ENCODE measurements at regions not wholly inside any gene's neighbourhood (a gene's known extent, or its start where the extent isn't known, plus 50 kb on each side); places are given as distances from the start of the nearest gene placed in this dataset.

DNA sequence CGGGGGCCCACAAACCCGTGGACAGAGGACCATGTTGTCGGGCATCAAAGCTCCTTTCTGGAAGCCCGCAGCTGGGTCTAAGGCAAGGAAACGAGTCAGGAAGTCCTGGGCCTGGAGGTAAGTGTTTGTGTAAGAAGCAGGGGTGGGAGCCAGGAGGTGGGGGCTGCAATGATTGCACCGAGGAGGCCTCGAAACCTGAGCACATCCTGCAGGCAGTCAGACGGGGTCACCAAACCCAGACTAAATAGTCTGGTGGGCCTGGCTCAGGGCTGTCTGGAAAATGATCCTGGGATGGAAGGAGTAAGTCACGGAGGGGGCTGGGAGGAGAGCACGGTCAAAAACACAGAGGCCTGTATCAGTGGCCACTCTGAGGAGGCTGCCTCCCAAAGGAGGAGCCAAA is 539.2 kb downstream of the MN1 start:
- H3K9ac ChIP-seq: no peak overlapping the region
- H3K4me3 ChIP-seq: no peak overlapping the region
- peaks cover 0 to under 1% (median 0%) of the 10 kb centered on the region in 11 experiments; a peak in 1 of 22 replicates for H3K9me3 ChIP-seq (replicated peaks in 1 of 11)
- no peak overlapping the region for H3K27ac ChIP-seq
- no peak for TF ChIP-seq Cebpa-rat (IDR thresholded peaks at IDR 0.05)
- H3K27me3 ChIP-seq: no peaks in the 10 kb centered on the region
- H3K36me3 ChIP-seq: no peaks in the 10 kb centered on the region
- peaks cover 6 to 36% (median 17%) of the 10 kb centered on the region in 10 experiments; a peak in 19 of 20 replicates for H3K4me1 ChIP-seq
- no peaks in the 10 kb centered on the region for H4K20me1 ChIP-seq
- no peak overlapping the region for H3K4me2 ChIP-seq

DNA sequence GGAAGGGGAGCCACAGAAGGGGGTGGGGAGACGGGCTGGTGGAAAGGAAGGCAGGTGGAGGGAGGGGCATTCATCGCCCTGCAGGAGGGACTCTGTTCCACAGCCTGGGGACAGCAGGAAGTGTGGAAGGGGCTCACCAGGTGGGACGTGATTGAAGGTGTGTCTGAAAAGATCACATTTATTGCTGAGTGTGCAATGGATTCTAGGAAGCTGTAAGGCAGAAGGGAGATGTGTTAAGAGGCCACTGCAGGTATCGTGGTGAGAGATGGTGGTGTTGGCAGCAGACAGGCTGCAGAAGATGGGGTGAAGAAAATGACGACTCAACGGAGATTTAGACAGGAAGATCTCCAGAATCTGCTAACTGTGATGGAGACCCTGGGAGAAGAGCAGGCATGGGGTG is 537.4 kb downstream of the MN1 start:
- no peaks in the 10 kb centered on the region for H3K9me3 ChIP-seq (replicated peaks in 1 of 11)
- H3K27me3 ChIP-seq: no peaks in the 10 kb centered on the region
- H4K20me1 ChIP-seq: no peaks in the 10 kb centered on the region
- no peak for TF ChIP-seq Cebpa-rat (IDR thresholded peaks at IDR 0.05)
- no peak overlapping the region for H3K9ac ChIP-seq
- H3K27ac ChIP-seq: no peak overlapping the region
- H3K4me3 ChIP-seq: no peak overlapping the region
- peaks cover 10 to 42% (median 22%) of the 10 kb centered on the region in 10 experiments for H3K4me1 ChIP-seq
- no peaks in the 10 kb centered on the region for H3K36me3 ChIP-seq
- no peak overlapping the region; a peak in 1 of 22 replicates for H3K4me2 ChIP-seq

DNA sequence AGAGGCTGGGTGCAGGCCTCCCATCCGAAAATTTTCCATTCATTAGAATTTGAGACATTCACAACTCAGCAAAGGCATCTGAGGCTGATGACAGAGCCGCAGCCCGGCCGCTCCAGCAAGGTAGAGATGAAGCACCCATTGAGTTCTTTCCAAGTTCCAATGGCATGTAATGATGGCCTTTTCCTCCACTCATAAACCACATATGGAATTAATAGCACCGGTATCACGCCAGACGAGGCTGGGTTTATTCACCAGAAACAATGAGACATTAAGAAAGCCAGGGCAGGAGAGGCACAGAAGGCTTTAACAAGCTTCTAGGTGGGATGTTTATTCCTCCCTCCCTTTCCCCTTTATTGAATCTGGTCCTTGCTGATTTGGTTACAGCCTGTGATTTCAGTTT is 534.4 kb downstream of the MN1 start:
- Histone ChIP-seq H3K4me3 (no peak overlapping the region), H4K20me1 (no peaks in the 10 kb centered on the region), H3K36me3 (no peaks in the 10 kb centered on the region), H3K27ac (no peak overlapping the region), H3K9me3 (replicated peaks in 1 of 11) (no peaks in the 10 kb centered on the region), H3K4me2 (peak overlapping the region in 10 of 11 experiments; percentile 38 to 75 (median 60); a peak in 17 of 22 replicates), H3K27me3 (no peaks in the 10 kb centered on the region), H3K4me1 (peaks cover 10 to 50% (median 24%) of the 10 kb centered on the region in 10 experiments), H3K9ac (no peak overlapping the region)
- no peak for TF ChIP-seq Cebpa-rat (IDR thresholded peaks at IDR 0.05)

DNA sequence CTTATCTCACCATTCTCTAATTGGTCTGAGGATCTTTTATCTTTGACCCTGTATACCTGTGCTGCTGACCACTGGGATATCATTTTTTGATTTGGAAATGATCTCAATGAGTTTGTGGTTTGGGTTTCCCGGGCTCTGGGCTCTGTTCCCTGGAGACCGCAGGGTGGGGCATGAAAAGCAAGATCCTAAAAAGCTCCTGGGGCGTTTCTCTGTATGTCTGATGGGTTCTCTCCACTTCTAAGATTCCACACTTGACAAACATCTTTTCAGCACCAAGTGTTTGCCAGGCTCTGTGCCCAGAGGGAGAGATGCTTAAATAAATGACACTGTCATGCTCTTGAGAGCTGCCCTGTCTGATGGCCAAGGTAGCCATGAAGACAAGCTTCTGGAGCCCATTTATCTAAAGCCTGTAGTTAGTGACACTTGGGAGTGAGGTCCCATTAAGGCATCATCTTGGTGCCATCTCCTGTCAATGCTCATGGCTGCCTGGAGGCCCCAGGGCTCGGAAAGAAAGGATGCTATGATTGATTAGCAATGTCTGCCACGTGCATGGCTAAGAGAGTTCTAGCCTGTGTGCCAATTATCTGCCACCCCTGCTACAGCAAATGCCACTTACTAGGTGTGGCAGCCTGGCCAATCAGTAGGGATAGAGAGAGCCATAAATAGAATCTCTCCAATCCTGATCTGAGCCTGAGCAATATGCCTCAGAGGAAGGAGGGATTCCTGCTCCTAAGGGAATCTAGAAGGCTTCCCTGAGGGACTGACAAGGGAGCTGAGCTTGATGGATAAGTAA is 531.6 kb downstream of the MN1 start:
- Histone ChIP-seq H3K27me3 (no peaks in the 10 kb centered on the region), H3K9ac (no peak overlapping the region), H3K36me3 (no peaks in the 10 kb centered on the region)

DNA sequence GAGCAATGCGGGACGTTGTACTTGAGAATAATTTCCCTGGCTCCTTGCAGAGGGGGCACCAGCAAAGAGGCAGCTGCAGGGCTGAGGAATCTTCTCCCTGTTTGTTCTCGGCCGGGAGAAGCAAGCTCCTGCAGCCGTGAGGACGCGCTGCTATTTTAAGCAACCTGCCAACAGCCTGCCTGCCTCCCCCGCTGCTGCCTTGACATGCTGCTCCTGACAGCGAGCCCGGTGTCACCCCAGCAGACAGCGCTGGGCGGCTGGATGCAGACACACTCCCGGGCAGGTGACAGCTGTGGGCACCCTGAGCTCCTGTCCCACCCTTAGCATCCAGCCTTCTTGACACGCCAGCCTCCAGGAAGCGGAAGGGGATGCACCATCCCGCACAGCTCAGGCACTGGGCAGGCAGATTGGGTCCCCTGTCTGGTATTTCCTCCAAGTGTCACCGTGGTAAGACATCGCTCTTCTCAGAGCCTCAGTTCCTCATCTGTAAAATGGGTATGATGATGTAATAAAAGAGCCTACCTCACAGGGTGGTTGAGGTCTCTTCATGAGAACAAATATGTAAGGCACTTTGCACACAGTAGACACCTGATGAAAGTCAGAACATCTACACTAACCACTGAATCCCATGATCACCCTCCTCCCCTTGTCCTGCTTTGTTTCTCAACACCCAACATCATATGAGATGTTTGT is 530.6 kb downstream of the MN1 start:
- TF ChIP-seq Cebpa-rat (IDR thresholded peaks at IDR 0.05): no peak

More for the DNA sequence above, 531.6 kb downstream of the MN1 start:
- Histone ChIP-seq H3K4me3 (no peak overlapping the region), H4K20me1 (no peaks in the 10 kb centered on the region), H3K27ac (no peak overlapping the region), H3K4me2 (peak overlapping the region in 2 of 11 experiments; percentile 7; a peak in 1 of 22 replicates), H3K4me1 (peaks cover 10 to 42% (median 23%) of the 10 kb centered on the region in 10 experiments), H3K9me3 (replicated peaks in 1 of 11) (no peaks in the 10 kb centered on the region)
- no peak for TF ChIP-seq Cebpa-rat (IDR thresholded peaks at IDR 0.05)

DNA sequence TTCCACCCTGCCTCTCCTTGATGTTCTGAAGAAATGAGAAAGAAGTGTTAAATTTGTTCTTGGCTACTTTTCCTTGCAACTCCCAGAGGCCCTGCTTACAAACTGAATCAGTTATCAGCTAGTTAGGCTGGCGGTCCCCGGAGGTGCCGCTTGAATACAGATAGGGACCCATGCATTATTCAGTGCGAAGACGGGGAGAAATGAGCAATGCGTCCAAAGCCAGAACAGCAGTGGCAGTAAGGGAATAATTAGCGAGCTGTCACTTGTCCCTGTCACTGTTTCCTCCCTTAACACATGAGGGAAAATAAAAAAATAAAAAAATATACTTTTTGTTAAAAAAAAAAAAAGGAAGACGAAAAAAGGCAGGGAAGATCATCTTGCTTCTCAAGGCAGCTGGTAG is 528.1 kb downstream of the MN1 start:
- Histone ChIP-seq H3K4me1 (peaks cover 2 to 16% (median 6%) of the 10 kb centered on the region in 10 experiments), H3K4me2 (no peak overlapping the region), H4K20me1 (no peaks in the 10 kb centered on the region), H3K27ac (no peak overlapping the region), H3K4me3 (no peak overlapping the region), H3K9ac (no peak overlapping the region), H3K9me3 (replicated peaks in 1 of 11) (peaks cover 0 to 10% (median 6%) of the 10 kb centered on the region in 11 experiments; a peak in 8 of 22 replicates), H3K27me3 (no peaks in the 10 kb centered on the region), H3K36me3 (no peaks in the 10 kb centered on the region)
- TF ChIP-seq Cebpa-rat (IDR thresholded peaks at IDR 0.05): no peak

More for the DNA sequence above, 530.6 kb downstream of the MN1 start:
- no peaks in the 10 kb centered on the region for H3K9me3 ChIP-seq (replicated peaks in 1 of 11)
- H3K9ac ChIP-seq: no peak overlapping the region
- H3K4me2 ChIP-seq: no peak overlapping the region
- H3K27me3 ChIP-seq: no peaks in the 10 kb centered on the region
- H3K27ac ChIP-seq: no peak overlapping the region
- peaks cover 10 to 39% (median 23%) of the 10 kb centered on the region in 10 experiments for H3K4me1 ChIP-seq
- H3K36me3 ChIP-seq: no peaks in the 10 kb centered on the region
- H3K4me3 ChIP-seq: no peak overlapping the region
- no peaks in the 10 kb centered on the region for H4K20me1 ChIP-seq

DNA sequence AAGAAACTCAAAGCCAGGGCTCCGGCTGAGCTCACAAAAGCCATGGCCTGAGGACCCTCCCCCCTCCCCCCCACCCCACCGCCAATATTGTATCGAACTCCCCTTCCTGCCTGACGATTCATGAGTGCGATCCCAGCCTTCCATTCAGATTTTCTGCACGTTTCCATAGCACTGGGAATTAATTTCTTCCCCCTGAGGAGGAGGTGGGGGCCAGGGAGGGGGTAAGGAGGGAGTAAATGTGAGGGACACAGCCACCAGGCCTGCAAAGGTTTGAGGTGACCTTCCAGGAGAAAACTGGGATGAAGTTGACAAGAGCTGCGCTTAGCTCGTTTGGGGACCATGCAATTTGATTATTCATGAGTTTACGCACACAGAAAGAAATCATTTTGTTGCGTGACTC is 527.7 kb downstream of the MN1 start:
- Histone ChIP-seq H3K9me3 (replicated peaks in 1 of 11) (peaks cover 0 to 10% (median 6%) of the 10 kb centered on the region in 11 experiments; a peak in 8 of 22 replicates), H3K36me3 (no peaks in the 10 kb centered on the region), H3K4me2 (no peak overlapping the region), H3K4me3 (no peak overlapping the region), H3K27ac (no peak overlapping the region), H3K27me3 (no peaks in the 10 kb centered on the region), H4K20me1 (no peaks in the 10 kb centered on the region), H3K9ac (no peak overlapping the region), H3K4me1 (peaks cover 0 to 12% (median 2%) of the 10 kb centered on the region in 10 experiments; a peak in 6 of 20 replicates)
- TF ChIP-seq Cebpa-rat (IDR thresholded peaks at IDR 0.05): no peak

DNA sequence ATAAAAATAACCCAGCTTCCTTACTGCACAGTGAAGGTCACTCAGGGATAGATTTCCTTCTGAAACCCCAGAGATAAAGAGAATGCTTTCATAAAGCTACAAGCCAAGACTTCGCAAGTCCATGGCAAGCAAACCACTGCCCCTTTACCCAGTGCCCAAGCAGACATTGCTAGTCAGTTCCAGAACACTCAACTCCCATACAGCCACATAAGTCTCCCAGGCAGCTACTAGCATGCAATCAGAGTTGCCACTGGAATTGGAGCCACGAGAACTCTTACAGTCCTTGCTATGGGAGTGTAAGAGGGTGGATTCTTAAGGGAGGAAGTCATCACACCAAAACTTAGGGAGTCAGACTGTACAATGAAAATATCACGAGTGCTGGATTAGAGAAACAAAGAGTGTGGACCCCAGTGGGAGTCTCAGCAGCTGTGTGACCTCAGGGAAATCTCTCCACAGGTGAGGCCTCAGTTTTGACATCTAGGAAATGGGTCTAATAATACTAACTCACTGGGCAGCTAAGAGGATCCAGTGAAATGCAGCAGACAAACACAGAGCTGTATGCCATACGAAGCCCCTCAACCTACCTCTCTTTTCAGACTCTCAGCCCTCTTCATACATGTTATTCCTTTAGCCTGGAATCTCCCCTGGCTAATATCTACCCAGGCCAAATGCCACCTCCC is 526.6 kb downstream of the MN1 start:
- no peak overlapping the region for H3K4me3 ChIP-seq
- H3K9me3 ChIP-seq (replicated peaks in 1 of 11): peaks cover 0 to 10% (median 6%) of the 10 kb centered on the region in 11 experiments; a peak in 8 of 22 replicates
- H4K20me1 ChIP-seq: no peaks in the 10 kb centered on the region
- H3K36me3 ChIP-seq: no peaks in the 10 kb centered on the region
- no peak for TF ChIP-seq Cebpa-rat (IDR thresholded peaks at IDR 0.05)
- H3K9ac ChIP-seq: no peak overlapping the region
- H3K27ac ChIP-seq: no peak overlapping the region
- no peaks in the 10 kb centered on the region for H3K27me3 ChIP-seq
- H3K4me1 ChIP-seq: peaks cover 0 to 7% (median under 1%) of the 10 kb centered on the region in 10 experiments; a peak in 4 of 20 replicates
- no peak overlapping the region for H3K4me2 ChIP-seq

DNA sequence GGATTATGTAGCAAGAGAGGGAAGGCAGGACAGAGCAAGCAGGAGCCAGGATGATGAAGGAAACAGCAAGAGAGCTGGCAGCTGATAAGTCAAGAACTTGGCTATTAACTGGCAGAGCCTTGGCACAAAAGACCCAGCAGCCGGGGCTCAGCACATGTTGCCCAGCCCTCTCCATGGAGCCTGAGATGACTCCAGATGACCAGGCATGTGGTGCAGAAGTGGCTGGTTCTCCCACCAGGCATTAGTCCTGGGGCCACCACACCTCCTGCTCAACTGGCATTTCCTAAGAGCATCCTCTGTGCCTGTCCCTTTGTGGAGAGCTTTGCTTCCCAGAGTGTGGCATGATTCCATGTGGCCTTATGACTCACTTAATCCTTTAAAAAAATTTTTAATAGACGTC is 522.6 kb downstream of the MN1 start:
- no peak overlapping the region for H3K4me2 ChIP-seq
- TF ChIP-seq Cebpa-rat (IDR thresholded peaks at IDR 0.05): no peak
- peaks cover 0 to 21% (median 12%) of the 10 kb centered on the region in 11 experiments; a peak in 16 of 22 replicates for H3K9me3 ChIP-seq (replicated peaks in 1 of 11)
- no peaks in the 10 kb centered on the region for H4K20me1 ChIP-seq
- H3K27me3 ChIP-seq: no peaks in the 10 kb centered on the region
- 0 out of 20 replicates have a peak, but pooled peaks cover 0 to 4% (median 0%) of the 10 kb centered on the region in 10 experiments for H3K4me1 ChIP-seq
- H3K9ac ChIP-seq: no peak overlapping the region
- no peaks in the 10 kb centered on the region for H3K36me3 ChIP-seq
- H3K4me3 ChIP-seq: no peak overlapping the region
- H3K27ac ChIP-seq: no peak overlapping the region

All from BLaER1 treated with 17β-estradiol and CSF1 and Interleukin-3, amounts not matched to agents 10 nM and 100 nM (cell line).